ENCODE measurements at regions not wholly inside any gene's neighbourhood (a gene's known extent, or its start where the extent isn't known, plus 50 kb on each side); places are given as distances from the start of the nearest gene placed in this dataset.

DNA sequence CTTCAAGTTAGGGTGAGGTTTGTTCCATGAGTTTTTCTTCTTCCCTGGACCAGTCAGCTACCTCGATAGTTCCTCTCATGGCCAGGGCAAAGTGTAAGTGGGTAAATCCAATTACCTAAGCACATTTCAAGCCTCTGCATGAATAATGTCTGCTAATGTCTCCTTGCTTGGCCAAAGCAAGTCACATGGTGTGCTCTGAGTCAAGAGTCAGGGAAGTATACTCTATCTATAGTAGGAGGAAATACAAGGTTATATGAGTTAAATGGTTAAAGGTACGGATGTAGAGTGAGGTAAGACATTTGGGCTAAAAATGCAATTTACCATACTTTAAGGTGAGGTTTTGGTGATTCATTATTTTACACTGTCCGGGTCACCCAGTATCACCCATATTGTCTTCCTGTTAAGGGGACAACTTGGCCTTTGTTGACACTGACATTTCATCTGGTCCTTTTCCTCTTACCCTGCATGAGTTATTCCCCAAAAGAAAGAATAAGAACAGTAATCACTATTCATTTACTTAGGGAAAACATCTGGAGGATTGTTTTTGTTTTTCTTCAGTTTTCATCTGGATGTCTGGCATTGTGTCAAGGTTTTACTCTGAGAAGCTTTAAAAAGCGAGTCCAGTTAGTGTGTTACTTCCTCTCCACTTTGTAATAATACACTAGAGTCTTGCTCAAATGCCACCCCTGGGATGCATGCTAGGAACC, 405.5 kb downstream of the RND3 start:
- Mint-ChIP-seq H3K36me3 (ENCODE audit: insufficient read depth) (peaks cover 3% of the 10 kb centered on the region), H3K27me3 (no peaks in the 10 kb centered on the region), H3K27ac (no peak overlapping the region), H3K9me3 (ENCODE audit: low read depth) (peaks cover 3% of the 10 kb centered on the region), H3K4me3 (ENCODE audit: low read depth) (no peak overlapping the region), H3K4me1 (ENCODE audit: low read depth) (no peaks in the 10 kb centered on the region)
- TF ChIP-seq, protein P1, sequence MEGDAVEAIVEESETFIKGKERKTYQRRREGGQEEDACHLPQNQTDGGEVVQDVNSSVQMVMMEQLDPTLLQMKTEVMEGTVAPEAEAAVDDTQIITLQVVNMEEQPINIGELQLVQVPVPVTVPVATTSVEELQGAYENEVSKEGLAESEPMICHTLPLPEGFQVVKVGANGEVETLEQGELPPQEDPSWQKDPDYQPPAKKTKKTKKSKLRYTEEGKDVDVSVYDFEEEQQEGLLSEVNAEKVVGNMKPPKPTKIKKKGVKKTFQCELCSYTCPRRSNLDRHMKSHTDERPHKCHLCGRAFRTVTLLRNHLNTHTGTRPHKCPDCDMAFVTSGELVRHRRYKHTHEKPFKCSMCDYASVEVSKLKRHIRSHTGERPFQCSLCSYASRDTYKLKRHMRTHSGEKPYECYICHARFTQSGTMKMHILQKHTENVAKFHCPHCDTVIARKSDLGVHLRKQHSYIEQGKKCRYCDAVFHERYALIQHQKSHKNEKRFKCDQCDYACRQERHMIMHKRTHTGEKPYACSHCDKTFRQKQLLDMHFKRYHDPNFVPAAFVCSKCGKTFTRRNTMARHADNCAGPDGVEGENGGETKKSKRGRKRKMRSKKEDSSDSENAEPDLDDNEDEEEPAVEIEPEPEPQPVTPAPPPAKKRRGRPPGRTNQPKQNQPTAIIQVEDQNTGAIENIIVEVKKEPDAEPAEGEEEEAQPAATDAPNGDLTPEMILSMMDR (IDR thresholded peaks at IDR 0.05; ENCODE audit: unreplicated experiment), result no peak
- DNase-seq (ENCODE audit: low spot score, unreplicated experiment), result no peak

DNA sequence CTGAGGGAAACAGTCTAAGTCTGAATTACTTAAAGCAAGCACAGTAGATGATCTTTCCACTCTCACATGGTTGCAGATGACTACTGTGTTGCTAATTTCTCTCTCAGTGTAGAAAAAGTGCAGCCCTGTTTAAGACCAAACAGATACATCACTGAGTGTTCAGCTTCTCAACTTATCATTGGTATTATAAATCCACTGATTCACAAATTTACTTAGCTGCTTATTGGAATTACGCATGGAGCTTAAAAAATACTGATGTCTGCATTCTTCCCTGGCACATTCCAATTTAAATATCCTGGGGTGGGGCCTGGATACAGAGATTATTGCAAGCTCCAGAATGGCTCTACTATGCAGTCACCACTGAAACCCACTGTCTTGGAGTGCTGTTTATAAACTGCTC, 411.2 kb downstream of the RND3 start:
- no peaks in the 10 kb centered on the region for H3K9me3 Mint-ChIP-seq (ENCODE audit: low read depth)
- H3K4me3 Mint-ChIP-seq (ENCODE audit: low read depth), result no peak overlapping the region
- peaks cover 2% of the 10 kb centered on the region for H3K4me1 Mint-ChIP-seq (ENCODE audit: low read depth)
- TF ChIP-seq, protein P1 (IDR thresholded peaks at IDR 0.05; ENCODE audit: unreplicated experiment), result no peak
- no peak for DNase-seq (ENCODE audit: low spot score, unreplicated experiment)
- no peaks in the 10 kb centered on the region for H3K27me3 Mint-ChIP-seq
- H3K27ac Mint-ChIP-seq, result no peak overlapping the region
- H3K36me3 Mint-ChIP-seq (ENCODE audit: insufficient read depth), result no peaks in the 10 kb centered on the region

DNA sequence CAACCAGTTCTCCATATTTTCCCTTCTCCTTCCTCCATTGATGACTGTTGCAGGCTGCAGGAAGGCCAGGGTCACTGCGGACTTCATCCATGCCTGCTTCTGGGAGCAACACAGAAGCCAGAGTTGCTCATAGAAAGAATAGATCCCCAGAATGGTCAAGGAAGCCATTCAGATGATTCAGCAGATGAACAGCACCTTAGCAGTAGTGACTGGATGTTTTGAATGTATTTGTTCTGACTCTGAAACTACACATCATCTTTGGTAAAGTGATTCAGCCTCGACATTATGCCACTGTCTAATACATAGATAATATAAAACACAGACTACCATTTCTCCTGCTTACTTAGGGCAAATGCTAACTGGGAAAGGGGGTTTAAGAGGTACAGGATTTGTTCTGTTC, 411.6 kb downstream of the RND3 start:
- TF ChIP-seq, protein P1 (IDR thresholded peaks at IDR 0.05; ENCODE audit: unreplicated experiment), result no peak
- no peak for DNase-seq (ENCODE audit: low spot score, unreplicated experiment)
- H3K9me3 Mint-ChIP-seq (ENCODE audit: low read depth), result no peaks in the 10 kb centered on the region
- no peak overlapping the region for H3K27ac Mint-ChIP-seq
- peaks cover 2% of the 10 kb centered on the region for H3K4me1 Mint-ChIP-seq (ENCODE audit: low read depth)
- no peaks in the 10 kb centered on the region for H3K36me3 Mint-ChIP-seq (ENCODE audit: insufficient read depth)
- no peak overlapping the region for H3K4me3 Mint-ChIP-seq (ENCODE audit: low read depth)
- H3K27me3 Mint-ChIP-seq, result no peaks in the 10 kb centered on the region

DNA sequence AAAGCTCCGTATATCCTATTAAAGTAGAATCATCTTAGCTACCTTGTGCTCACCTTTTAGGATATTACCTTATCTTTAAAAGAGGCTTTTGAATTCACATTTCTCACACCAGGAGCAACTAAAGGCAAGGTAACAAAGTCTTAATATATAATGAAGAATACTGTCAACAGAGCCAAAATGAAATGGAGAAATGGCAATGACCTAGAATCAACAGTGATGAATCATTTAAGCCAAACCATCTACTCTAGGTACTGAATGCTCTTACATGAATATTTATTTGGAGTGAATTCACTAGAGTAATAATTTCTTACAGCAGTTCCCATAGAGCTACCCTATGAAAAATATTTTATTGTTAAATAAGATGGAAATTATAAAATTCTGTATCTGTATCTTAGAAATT, 421.0 kb downstream of the RND3 start:
- Mint-ChIP-seq H3K36me3 (ENCODE audit: insufficient read depth) (no peaks in the 10 kb centered on the region), H3K27ac (no peak overlapping the region), H3K9me3 (ENCODE audit: low read depth) (no peaks in the 10 kb centered on the region), H3K4me1 (ENCODE audit: low read depth) (peaks cover 4% of the 10 kb centered on the region), H3K27me3 (peaks cover 12% of the 10 kb centered on the region), H3K4me3 (ENCODE audit: low read depth) (no peak overlapping the region)
- DNase-seq (ENCODE audit: low spot score, unreplicated experiment), result no peak
- TF ChIP-seq, protein P1 (IDR thresholded peaks at IDR 0.05; ENCODE audit: unreplicated experiment), result no peak

DNA sequence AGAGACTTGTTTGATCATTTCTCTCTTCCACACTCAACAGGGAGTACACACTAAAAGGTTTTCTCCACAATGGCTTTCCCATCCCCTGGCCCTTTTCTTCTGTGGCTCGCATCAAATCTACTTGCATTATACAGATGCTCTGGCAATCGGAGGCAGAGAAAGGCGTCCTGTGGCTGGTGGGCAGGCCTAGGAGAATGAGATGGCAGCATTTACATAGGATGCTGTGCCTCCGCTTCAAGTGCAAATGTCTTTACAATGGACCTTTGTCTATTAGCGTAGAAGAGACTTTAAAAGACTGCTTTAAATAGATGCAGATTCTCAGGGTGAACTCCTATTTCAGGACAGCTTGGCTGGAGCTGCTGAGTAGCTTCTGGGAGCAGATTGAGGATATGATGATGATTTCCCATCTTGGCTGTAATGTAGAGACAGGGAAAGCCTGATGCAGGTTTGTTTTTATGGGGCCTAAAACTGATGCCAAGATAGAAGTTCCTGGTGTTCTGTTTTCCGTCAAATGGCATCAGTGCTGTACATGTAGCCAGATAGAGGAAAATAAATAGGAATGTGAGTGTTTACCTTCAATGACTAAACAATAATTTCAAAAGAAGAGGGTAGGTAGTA, 423.4 kb downstream of the RND3 start:
- no peaks in the 10 kb centered on the region for H3K9me3 Mint-ChIP-seq (ENCODE audit: low read depth)
- H3K4me3 Mint-ChIP-seq (ENCODE audit: low read depth), result no peak overlapping the region
- peaks cover 6% of the 10 kb centered on the region for H3K4me1 Mint-ChIP-seq (ENCODE audit: low read depth)
- TF ChIP-seq, protein P1 (IDR thresholded peaks at IDR 0.05; ENCODE audit: unreplicated experiment), result no peak
- H3K36me3 Mint-ChIP-seq (ENCODE audit: insufficient read depth), result no peaks in the 10 kb centered on the region
- no peak for DNase-seq (ENCODE audit: low spot score, unreplicated experiment)
- peaks cover 12% of the 10 kb centered on the region for H3K27me3 Mint-ChIP-seq
- no peak overlapping the region for H3K27ac Mint-ChIP-seq
